IMR-90 (cell line): ENCODE measurements at regions not wholly inside any gene's neighbourhood (a gene's known extent, or its start where the extent isn't known, plus 50 kb on each side); places are given as distances from the start of the nearest gene placed in this dataset.

ENCODE experiments used
- ATAC-seq: fragments of 200-7000 bp; cut with Tn5 transposase; 2 replicates; pipeline ENCODE4 v1.9.1; 2020; ENCODE audit warnings: low read depth, mild to moderate bottlenecking, moderate library complexity
- BruUV-seq: library from RNA; stranded (reverse); fragments of 400-500 nt; replicated peaks from 2 replicates; lab custom pipeline; 2021; lab: Mats Ljungman, UMichigan
- CTCF ChIA-PET: fragments of 300-600 bp; formaldehyde crosslinking; extraction: SDS; loops from one replicate; lab custom pipeline; 2021; ENCODE audit warnings: antibody characterized with exemption; lab: Yijun Ruan, JAX
- POLR2A ChIA-PET: fragments of 300-600 bp; sonication (Branson Sonifier 250); formaldehyde crosslinking; loops from one replicate; lab custom pipeline; 2022; ENCODE audit warnings: antibody characterized with exemption; ENCODE audit not compliant: unreplicated experiment; lab: Charles Lee
- DNase-seq: peaks from one replicate; pipeline ENCODE4 v3.0.0; 2013
- H2AFZ ChIP-seq: replicated peaks from 2 replicates; pipeline ENCODE3; 2013; ENCODE audit warnings: low read length, mild to moderate bottlenecking; ENCODE audit not compliant: poor library complexity
- H2AK5ac ChIP-seq: 2 replicates; pipeline ENCODE4 v1.6.1; 2013; ENCODE audit warnings: low read depth, low read length, inconsistent platforms
- H2AK9ac ChIP-seq: replicated peaks from 2 replicates; pipeline ENCODE3; 2013; ENCODE audit warnings: mild to moderate bottlenecking, low read depth, low read length, moderate library complexity; ENCODE audit not compliant: poor library complexity
- H2BK120ac ChIP-seq: 2 replicates; pipeline ENCODE4 v1.6.1; 2013; ENCODE audit warnings: low read depth, low read length, inconsistent platforms
- H2BK15ac ChIP-seq: 3 replicates; pipeline ENCODE4 v1.6.1; 2013; ENCODE audit warnings: low read depth, low read length, inconsistent platforms
- H2BK20ac ChIP-seq: 2 replicates; pipeline ENCODE4 v1.6.1; 2013; ENCODE audit warnings: low read depth, mild to moderate bottlenecking, inconsistent platforms, low read length, moderate library complexity
- H2BK5ac ChIP-seq: 2 replicates; pipeline ENCODE4 v1.6.1; 2013; ENCODE audit warnings: mild to moderate bottlenecking, low read depth, low read length, inconsistent platforms; ENCODE audit not compliant: poor library complexity, severe bottlenecking
- H3K14ac ChIP-seq: replicated peaks from 2 replicates; pipeline ENCODE4 v1.6.1; 2013; ENCODE audit warnings: low read depth, low read length, inconsistent platforms
- H3K18ac ChIP-seq: 2 replicates; pipeline ENCODE4 v1.6.1; 2013; ENCODE audit warnings: low read depth, low read length, control low read depth
- H3K23ac ChIP-seq: 2 replicates; pipeline ENCODE4 v1.6.1; 2013; ENCODE audit warnings: low read depth, low read length, inconsistent platforms
- H3K27ac ChIP-seq: 2 replicates; pipeline ENCODE4 v1.5.1; 2013; ENCODE audit warnings: mild to moderate bottlenecking, control low read depth, low read length; ENCODE audit not compliant: insufficient read depth
- H3K27me3 ChIP-seq: 2 replicates; pipeline ENCODE4 v1.6.1; 2013; ENCODE audit warnings: low read length; ENCODE audit not compliant: control insufficient read depth, insufficient read depth
- H3K36me3 ChIP-seq: 2 replicates; pipeline ENCODE4 v1.6.1; 2013; ENCODE audit warnings: low read length, mixed read lengths; ENCODE audit not compliant: control insufficient read depth, insufficient read depth
- H3K4ac ChIP-seq: 2 replicates; pipeline ENCODE4 v1.6.1; 2013; ENCODE audit warnings: low read depth, low read length, inconsistent platforms
- H3K4me1 ChIP-seq: 2 replicates; pipeline ENCODE4 v1.6.1; 2013; ENCODE audit warnings: low read length, mixed read lengths; ENCODE audit not compliant: control insufficient read depth, insufficient read depth
- H3K4me2 ChIP-seq: 2 replicates; pipeline ENCODE4 v1.6.1; 2013; ENCODE audit warnings: low read depth, mild to moderate bottlenecking, control low read depth, low read length, moderate library complexity
- H3K4me3 ChIP-seq: 2 replicates; pipeline ENCODE4 v1.5.1; 2013; ENCODE audit warnings: low read depth, mild to moderate bottlenecking, control low read depth, low read length, moderate library complexity; ENCODE audit not compliant: insufficient read depth
- H3K56ac ChIP-seq: 2 replicates; pipeline ENCODE4 v1.6.1; 2013; ENCODE audit warnings: low read length, inconsistent platforms; ENCODE audit not compliant: insufficient read depth; ENCODE audit errors: extremely low read depth
- H3K79me1 ChIP-seq, 2 experiments: 2 replicates each; pipeline ENCODE4 v1.6.1; 2013; ENCODE audit warnings: low read length in 2 of 2, inconsistent platforms in 1 of 2, low read depth in 1 of 2
- H3K9ac ChIP-seq: 2 replicates; pipeline ENCODE4 v1.6.1; 2013; ENCODE audit warnings: low read depth, low read length, control low read depth
- H3K9me1 ChIP-seq: 2 replicates; pipeline ENCODE4 v1.6.1; 2013; ENCODE audit warnings: low read length, inconsistent platforms; ENCODE audit not compliant: insufficient read depth
- H3K9me3 ChIP-seq: 2 replicates; pipeline ENCODE4 v1.6.1; 2013; ENCODE audit warnings: low read length; ENCODE audit not compliant: control insufficient read depth, insufficient read depth
- H4K20me1 ChIP-seq: 2 replicates; pipeline ENCODE4 v1.6.1; 2013; ENCODE audit warnings: low read length, inconsistent platforms; ENCODE audit not compliant: insufficient read depth
- H4K5ac ChIP-seq: 2 replicates; pipeline ENCODE4 v1.6.1; 2013; ENCODE audit warnings: mild to moderate bottlenecking, low read depth, low read length, control low read depth
- H4K8ac ChIP-seq, 2 experiments: 2 replicates each; pipeline ENCODE4 v1.6.1; 2013; ENCODE audit warnings: low read depth in 2 of 2, low read length in 2 of 2, control low read depth in 1 of 2, inconsistent platforms in 1 of 2
- H4K91ac ChIP-seq: 2 replicates; pipeline ENCODE4 v1.6.1; 2013; ENCODE audit warnings: low read depth, low read length, inconsistent platforms; ENCODE audit not compliant: insufficient read depth
- BHLHE40 ChIP-seq: fragments of 150-350 bp; IDR thresholded peaks from 2 replicates; pipeline ENCODE4 v1.6.1; 2016; ENCODE audit warnings: mild to moderate bottlenecking, low read depth, low read length
- CEBPB ChIP-seq: IDR thresholded peaks from 2 replicates; pipeline ENCODE4 v1.6.1; 2012; ENCODE audit warnings: low read depth, low read length, improper control_type of control experiment
- FOS ChIP-seq: fragments of 150-350 bp; IDR thresholded peaks from 2 replicates; pipeline ENCODE4 v1.6.1; 2016; ENCODE audit warnings: low read depth, low read length
- MAFK ChIP-seq: IDR thresholded peaks from 2 replicates; pipeline ENCODE4 v1.6.1; 2012; ENCODE audit warnings: low read depth, low read length, improper control_type of control experiment
- NFE2L2 ChIP-seq: fragments of 150-350 bp; IDR thresholded peaks from 2 replicates; pipeline ENCODE4 v1.6.1; 2016; ENCODE audit warnings: low read depth, mild to moderate bottlenecking, low read length
- POLR2A ChIP-seq: IDR thresholded peaks from 2 replicates; pipeline ENCODE4 v1.6.1; 2012; ENCODE audit warnings: mild to moderate bottlenecking, low read depth, low read length
- RCOR1 ChIP-seq: IDR thresholded peaks from 2 replicates; pipeline ENCODE4 v1.6.1; 2012; ENCODE audit warnings: mild to moderate bottlenecking, low read length, improper control_type of control experiment; ENCODE audit not compliant: insufficient replicate concordance
- RFX5 ChIP-seq: IDR thresholded peaks from 2 replicates; pipeline ENCODE4 v1.8.0; 2012; ENCODE audit warnings: low read depth, mild to moderate bottlenecking, low read length, moderate library complexity
- WGBS, 2 experiments: methylation state at CpG; one replicate each; pipeline versions ENCODE4 v1.1.5 to v1.1.7; 2013; ENCODE audit warnings: missing lambda C conversion rate in 2 of 2; ENCODE audit not compliant: insufficient read length in 1 of 2; ENCODE audit errors: extremely low coverage in 2 of 2; 5-methylcytosine and 5-hydroxymethylcytosine counted together
- dilution Hi-C: fragments of 300-500 bp; cut with HindIII; formaldehyde crosslinking; loops from one replicate; pipeline ENCODE4 v1.14.3; 2018; ENCODE audit warnings: low sequenced_read_pairs; ENCODE audit not compliant: unreplicated experiment
- in situ Hi-C: fragments of 300-500 bp; cut with MboI; formaldehyde crosslinking; loops from 3 replicates; pipeline ENCODE4 v1.14.3; 2019; ENCODE audit warnings: low sequenced_read_pairs, inconsistent platforms, mixed read lengths
- intact Hi-C: fragments of 100-400 bp; cut with micrococcal nuclease; formaldehyde crosslinking; loops from 2 replicates; pipeline ENCODE4 v1.10.0; 2022
- TF ChIP-seq, protein P1 (sequence below): conservative IDR thresholded peaks from 2 replicates; pipeline ENCODE4 v1.5.1; 2012; ENCODE audit warnings: mild to moderate bottlenecking, low read depth, low read length, improper control_type of control experiment

DNA sequence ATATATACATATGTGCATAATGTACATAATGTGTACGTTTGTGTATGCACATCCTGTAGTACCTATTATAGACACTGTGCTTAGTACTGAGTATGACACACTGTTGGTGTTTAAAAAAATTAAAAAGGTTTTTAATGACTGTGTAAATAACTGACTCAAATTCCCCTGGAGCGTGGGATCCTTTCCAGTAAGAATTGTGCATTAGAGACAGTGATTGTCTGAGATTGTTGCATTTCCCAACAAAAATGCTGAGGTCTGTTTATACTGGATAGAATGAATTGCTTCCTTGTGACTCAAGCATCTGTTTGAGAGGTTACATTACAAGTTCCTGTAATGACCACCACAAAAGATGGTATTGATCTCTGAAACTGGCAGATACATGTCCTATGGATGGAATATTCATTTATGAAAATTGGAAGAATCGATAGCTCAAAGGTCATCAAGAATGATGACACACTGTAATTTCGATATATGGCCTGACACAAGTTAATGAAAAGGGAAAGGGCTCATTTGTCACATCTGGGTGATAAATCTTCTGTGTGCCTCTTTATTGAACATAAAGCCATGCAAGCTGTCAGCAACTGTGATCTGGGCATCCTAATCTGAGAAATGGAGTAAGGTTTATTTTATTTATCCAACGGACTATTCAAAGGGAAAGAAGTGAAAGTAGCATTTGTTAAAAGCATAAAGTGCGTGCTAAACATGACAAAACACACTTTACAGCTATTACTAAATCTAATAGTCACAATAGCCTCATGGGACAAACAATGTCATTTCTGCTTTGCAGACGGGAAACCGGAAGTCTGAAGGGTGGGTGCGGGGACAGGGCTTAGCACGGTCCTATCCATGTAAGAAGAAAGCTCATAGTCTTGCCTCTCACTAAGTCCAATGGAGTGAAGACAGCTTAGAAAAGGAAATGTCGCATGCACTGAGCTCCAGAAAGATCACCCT, 228.8 kb downstream of the CDH11 start:
- Histone ChIP-seq H3K4me3 (peak overlapping the region; percentile 9; the same call in 1 of the 2 replicates), H3K56ac (peak overlapping the region; percentile 40; the same call in 1 of the 2 replicates), H4K5ac (peak overlapping the region; percentile 75), H3K9ac (no peak overlapping the region), H3K18ac (peak overlapping the region; percentile 73), H3K14ac (peak overlapping the region; percentile 39), H3K27ac (peak overlapping the region; percentile 51; the same call in 1 of the 2 replicates), H2AFZ (no peak overlapping the region), H3K36me3 (no peaks in the 10 kb centered on the region), H3K9me1 (peaks cover 7% of the 10 kb centered on the region), H2BK120ac (peak overlapping the region; percentile 84), H2BK20ac (peak overlapping the region; percentile 65), H3K23ac (peak overlapping the region; percentile 62; the same call in 1 of the 2 replicates), H3K79me1 (no peaks in the 10 kb centered on the region), H3K27me3 (no peaks in the 10 kb centered on the region), H2BK5ac (peak overlapping the region; percentile 79), H3K9me3 (no peaks in the 10 kb centered on the region), H4K91ac (peak overlapping the region; percentile 60), H2AK9ac (no peak overlapping the region), H3K4me2 (peak overlapping the region; percentile 89), H2BK15ac (peak overlapping the region; percentile 98), H3K4me1 (peaks cover 10% of the 10 kb centered on the region), H4K20me1 (no peaks in the 10 kb centered on the region), H4K8ac (peak overlapping the region; percentile 43 to 74), H3K4ac (peak overlapping the region; percentile 71), H2AK5ac (peak overlapping the region; percentile 65)
- ChIA-PET POLR2A (no interaction called here), CTCF (no interaction called here)
- 44% methylated on average over 5 of the region's 11 CpGs; no CpG with 5 or more reads in 1 of the 2 experiments for WGBS, 2 experiments
- DNase-seq = peak; percentile 93
- peak; percentile 88 for ATAC-seq
- no TSS peak for BruUV-seq
- intact Hi-C loops (no loop called here), in situ Hi-C loops (no loop called here), dilution Hi-C loops (no loop called here)
- TF ChIP-seq, protein P1, sequence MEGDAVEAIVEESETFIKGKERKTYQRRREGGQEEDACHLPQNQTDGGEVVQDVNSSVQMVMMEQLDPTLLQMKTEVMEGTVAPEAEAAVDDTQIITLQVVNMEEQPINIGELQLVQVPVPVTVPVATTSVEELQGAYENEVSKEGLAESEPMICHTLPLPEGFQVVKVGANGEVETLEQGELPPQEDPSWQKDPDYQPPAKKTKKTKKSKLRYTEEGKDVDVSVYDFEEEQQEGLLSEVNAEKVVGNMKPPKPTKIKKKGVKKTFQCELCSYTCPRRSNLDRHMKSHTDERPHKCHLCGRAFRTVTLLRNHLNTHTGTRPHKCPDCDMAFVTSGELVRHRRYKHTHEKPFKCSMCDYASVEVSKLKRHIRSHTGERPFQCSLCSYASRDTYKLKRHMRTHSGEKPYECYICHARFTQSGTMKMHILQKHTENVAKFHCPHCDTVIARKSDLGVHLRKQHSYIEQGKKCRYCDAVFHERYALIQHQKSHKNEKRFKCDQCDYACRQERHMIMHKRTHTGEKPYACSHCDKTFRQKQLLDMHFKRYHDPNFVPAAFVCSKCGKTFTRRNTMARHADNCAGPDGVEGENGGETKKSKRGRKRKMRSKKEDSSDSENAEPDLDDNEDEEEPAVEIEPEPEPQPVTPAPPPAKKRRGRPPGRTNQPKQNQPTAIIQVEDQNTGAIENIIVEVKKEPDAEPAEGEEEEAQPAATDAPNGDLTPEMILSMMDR = peak; percentile 10; the same call in 1 of the 2 replicates
- no peak for TF ChIP-seq NFE2L2
- peak; percentile 29; the same call in 1 of the 2 replicates for TF ChIP-seq BHLHE40
- TF ChIP-seq RCOR1 = no peak
- no peak for TF ChIP-seq POLR2A
- TF ChIP-seq RFX5 = no peak
- TF ChIP-seq CEBPB = peak; percentile 87
- peak; percentile 74 for TF ChIP-seq FOS
- peak; percentile 76 for TF ChIP-seq MAFK
